ENCODE measurements at regions not wholly inside any gene's neighbourhood (a gene's known extent, or its start where the extent isn't known, plus 50 kb on each side); places are given as distances from the start of the nearest gene placed in this dataset.

DNA sequence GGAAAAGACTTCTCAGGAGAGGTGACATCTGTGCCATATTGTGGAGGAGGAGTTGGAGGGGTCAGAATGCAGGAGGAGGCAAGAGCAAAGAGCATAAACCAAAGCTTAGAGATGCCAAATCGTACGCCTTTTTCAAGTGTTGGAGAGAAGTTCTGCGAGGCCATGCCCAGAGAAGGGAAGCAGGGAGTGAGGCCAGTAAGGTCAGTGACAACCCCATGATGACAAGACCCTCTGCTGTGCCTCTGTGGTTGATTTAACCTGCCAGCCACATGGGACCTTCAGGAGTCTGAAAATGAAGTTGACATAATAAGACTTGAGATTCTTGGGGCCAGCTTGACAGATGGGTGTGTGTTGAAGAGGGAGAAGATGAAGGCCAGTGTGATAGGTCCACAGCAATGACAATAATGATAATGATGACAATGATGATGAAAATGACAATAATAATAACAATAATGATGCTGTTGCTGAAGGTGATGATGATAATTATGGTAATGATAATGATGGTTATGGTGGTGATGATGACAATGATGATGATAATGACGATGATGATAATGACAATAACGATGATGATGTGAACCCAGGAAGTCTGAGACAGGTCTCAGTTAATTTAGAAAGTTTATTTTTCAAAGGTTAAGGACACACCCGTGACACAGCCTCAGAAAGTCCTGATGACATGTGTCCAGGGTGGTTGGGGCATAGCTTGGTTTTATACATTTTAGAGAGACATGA, 152.6 kb upstream of the B3GAT1 start:
- TF ChIP-seq, protein P1, sequence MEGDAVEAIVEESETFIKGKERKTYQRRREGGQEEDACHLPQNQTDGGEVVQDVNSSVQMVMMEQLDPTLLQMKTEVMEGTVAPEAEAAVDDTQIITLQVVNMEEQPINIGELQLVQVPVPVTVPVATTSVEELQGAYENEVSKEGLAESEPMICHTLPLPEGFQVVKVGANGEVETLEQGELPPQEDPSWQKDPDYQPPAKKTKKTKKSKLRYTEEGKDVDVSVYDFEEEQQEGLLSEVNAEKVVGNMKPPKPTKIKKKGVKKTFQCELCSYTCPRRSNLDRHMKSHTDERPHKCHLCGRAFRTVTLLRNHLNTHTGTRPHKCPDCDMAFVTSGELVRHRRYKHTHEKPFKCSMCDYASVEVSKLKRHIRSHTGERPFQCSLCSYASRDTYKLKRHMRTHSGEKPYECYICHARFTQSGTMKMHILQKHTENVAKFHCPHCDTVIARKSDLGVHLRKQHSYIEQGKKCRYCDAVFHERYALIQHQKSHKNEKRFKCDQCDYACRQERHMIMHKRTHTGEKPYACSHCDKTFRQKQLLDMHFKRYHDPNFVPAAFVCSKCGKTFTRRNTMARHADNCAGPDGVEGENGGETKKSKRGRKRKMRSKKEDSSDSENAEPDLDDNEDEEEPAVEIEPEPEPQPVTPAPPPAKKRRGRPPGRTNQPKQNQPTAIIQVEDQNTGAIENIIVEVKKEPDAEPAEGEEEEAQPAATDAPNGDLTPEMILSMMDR (IDR thresholded peaks at IDR 0.05): no peak
- TF ChIP-seq POLR2A (IDR thresholded peaks at IDR 0.05): no peak

Measured in right lobe of liver (tissue), 4 donors.